ENCODE measurements at regions not wholly inside any gene's neighbourhood (a gene's known extent, or its start where the extent isn't known, plus 50 kb on each side); places are given as distances from the start of the nearest gene placed in this dataset.
"Not testable (repeated sequence)": the region's sequence is repeated elsewhere in the genome, so short reads cannot be mapped to it uniquely, and the experiment has no call there.

DNA sequence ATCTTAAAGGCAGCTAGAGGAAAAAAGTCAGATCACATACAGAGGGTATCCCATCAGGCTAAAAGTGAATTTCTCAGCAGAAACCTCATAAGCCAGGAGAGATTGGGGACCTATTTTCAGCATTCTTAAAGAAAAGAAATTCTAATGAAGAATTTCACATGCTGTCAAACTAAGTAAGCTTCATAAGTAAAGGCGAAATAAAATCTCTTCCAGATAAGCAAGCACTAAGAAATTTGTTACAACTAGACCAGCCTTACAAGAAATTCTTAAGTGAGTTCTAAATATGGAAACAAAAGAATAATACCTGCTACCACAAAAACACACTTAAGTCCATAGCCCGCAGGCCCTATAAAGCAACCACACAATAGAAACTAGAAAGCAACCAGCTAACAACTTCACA is 186.1 kb downstream of the ETAA1 start:
- H3K27ac ChIP-seq (ENCODE audit: control insufficient read depth, insufficient read depth, low read length): no peak overlapping the region
- no peaks in the 10 kb centered on the region for H3K36me3 ChIP-seq (ENCODE audit: control insufficient read depth in 2 of 2, extremely low read depth in 1 of 2, insufficient read depth in 2 of 2, low read length in 2 of 2)
- H3K79me2 ChIP-seq (ENCODE audit: control insufficient read depth, insufficient read depth, low read length): no peaks in the 10 kb centered on the region
- no peak for TF ChIP-seq EZH2 (IDR thresholded peaks at IDR 0.05; ENCODE audit: low read length)
- TF ChIP-seq, protein P1, sequence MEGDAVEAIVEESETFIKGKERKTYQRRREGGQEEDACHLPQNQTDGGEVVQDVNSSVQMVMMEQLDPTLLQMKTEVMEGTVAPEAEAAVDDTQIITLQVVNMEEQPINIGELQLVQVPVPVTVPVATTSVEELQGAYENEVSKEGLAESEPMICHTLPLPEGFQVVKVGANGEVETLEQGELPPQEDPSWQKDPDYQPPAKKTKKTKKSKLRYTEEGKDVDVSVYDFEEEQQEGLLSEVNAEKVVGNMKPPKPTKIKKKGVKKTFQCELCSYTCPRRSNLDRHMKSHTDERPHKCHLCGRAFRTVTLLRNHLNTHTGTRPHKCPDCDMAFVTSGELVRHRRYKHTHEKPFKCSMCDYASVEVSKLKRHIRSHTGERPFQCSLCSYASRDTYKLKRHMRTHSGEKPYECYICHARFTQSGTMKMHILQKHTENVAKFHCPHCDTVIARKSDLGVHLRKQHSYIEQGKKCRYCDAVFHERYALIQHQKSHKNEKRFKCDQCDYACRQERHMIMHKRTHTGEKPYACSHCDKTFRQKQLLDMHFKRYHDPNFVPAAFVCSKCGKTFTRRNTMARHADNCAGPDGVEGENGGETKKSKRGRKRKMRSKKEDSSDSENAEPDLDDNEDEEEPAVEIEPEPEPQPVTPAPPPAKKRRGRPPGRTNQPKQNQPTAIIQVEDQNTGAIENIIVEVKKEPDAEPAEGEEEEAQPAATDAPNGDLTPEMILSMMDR (optimal IDR thresholded peaks at IDR 0.05 in 1 of 3, IDR thresholded peaks at IDR 0.05 in 1 of 3, conservative IDR thresholded peaks at IDR 0.05 in 1 of 3; ENCODE audit: extremely low read depth in 1 of 3, insufficient read depth in 2 of 3, low read length in 3 of 3): no peak
- no peak overlapping the region for H3K9ac ChIP-seq (ENCODE audit: control insufficient read depth, extremely low read depth, insufficient read depth, low read length)
- no peak for FAIRE-seq
- peaks cover 3% of the 10 kb centered on the region for H3K9me3 ChIP-seq (ENCODE audit: control insufficient read depth, low read depth, low read length)
- dilution Hi-C loops (cut with MboI; ENCODE audit: extremely low pct_ligation_motif_present, low sequenced_read_pairs): no loop called here
- H3K4me1 ChIP-seq (ENCODE audit: control insufficient read depth, extremely low read depth, insufficient read depth, low read length): no peaks in the 10 kb centered on the region
- H2AFZ ChIP-seq (ENCODE audit: control insufficient read depth, low read length): no peak overlapping the region
- no peaks in the 10 kb centered on the region for H3K9me1 ChIP-seq (ENCODE audit: control insufficient read depth, extremely low read depth, insufficient read depth, low read length)
- DNase-seq (ENCODE audit: low read depth, low spot score): no peak
- no peak overlapping the region for H3K4me2 ChIP-seq (ENCODE audit: control insufficient read depth, extremely low read depth, insufficient read depth, low read depth, low read length)
- no peaks in the 10 kb centered on the region for H3K27me3 ChIP-seq (ENCODE audit: control insufficient read depth, extremely low read depth, insufficient read depth, low read length)
- no peaks in the 10 kb centered on the region for H4K20me1 ChIP-seq (ENCODE audit: control insufficient read depth, extremely low read depth, insufficient read depth, low read length)
- no peak overlapping the region for H3K4me3 ChIP-seq (ENCODE audit: control insufficient read depth in 2 of 3, extremely low read depth in 1 of 3, insufficient read depth in 2 of 3, low read depth in 1 of 3, low read length in 3 of 3)

DNA sequence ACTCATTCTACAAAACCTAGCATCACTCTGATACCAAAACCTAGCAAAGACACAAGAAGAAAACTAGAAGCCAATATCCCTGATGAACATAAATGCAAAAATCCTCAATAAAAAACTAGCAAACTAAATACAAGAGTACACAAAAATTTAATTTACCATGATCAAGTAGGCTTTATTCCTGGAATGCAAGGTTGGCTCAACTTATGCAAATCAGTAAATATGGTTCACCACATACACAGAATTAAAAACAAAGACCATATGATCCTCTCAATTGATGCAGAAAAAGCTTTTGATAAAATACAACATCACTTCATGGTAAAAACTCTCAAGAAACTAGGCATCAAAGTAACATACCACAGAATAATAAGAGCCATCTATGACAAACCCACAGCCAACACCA is 188.3 kb downstream of the ETAA1 start:
- no peaks in the 10 kb centered on the region for H4K20me1 ChIP-seq (ENCODE audit: control insufficient read depth, extremely low read depth, insufficient read depth, low read length)
- no peak overlapping the region for H3K27ac ChIP-seq (ENCODE audit: control insufficient read depth, insufficient read depth, low read length)
- dilution Hi-C loops (cut with MboI; ENCODE audit: extremely low pct_ligation_motif_present, low sequenced_read_pairs): no loop called here
- H3K4me2 ChIP-seq (ENCODE audit: control insufficient read depth, extremely low read depth, insufficient read depth, low read depth, low read length): no peak overlapping the region
- no peaks in the 10 kb centered on the region for H3K36me3 ChIP-seq (ENCODE audit: control insufficient read depth in 2 of 2, extremely low read depth in 1 of 2, insufficient read depth in 2 of 2, low read length in 2 of 2)
- no peaks in the 10 kb centered on the region for H3K9me1 ChIP-seq (ENCODE audit: control insufficient read depth, extremely low read depth, insufficient read depth, low read length)
- no peak overlapping the region for H3K4me3 ChIP-seq (ENCODE audit: control insufficient read depth in 2 of 3, extremely low read depth in 1 of 3, insufficient read depth in 2 of 3, low read depth in 1 of 3, low read length in 3 of 3)
- H3K4me1 ChIP-seq (ENCODE audit: control insufficient read depth, extremely low read depth, insufficient read depth, low read length): no peaks in the 10 kb centered on the region
- FAIRE-seq (no peak), DNase-seq (ENCODE audit: low read depth, low spot score) (no peak)
- H3K9me3 ChIP-seq (ENCODE audit: control insufficient read depth, low read depth, low read length): peaks cover 3% of the 10 kb centered on the region
- no peaks in the 10 kb centered on the region for H3K79me2 ChIP-seq (ENCODE audit: control insufficient read depth, insufficient read depth, low read length)
- no peak overlapping the region for H3K9ac ChIP-seq (ENCODE audit: control insufficient read depth, extremely low read depth, insufficient read depth, low read length)
- no peaks in the 10 kb centered on the region for H3K27me3 ChIP-seq (ENCODE audit: control insufficient read depth, extremely low read depth, insufficient read depth, low read length)
- TF ChIP-seq EZH2 (IDR thresholded peaks at IDR 0.05; ENCODE audit: low read length): no peak
- TF ChIP-seq, protein P1 (optimal IDR thresholded peaks at IDR 0.05 in 1 of 3, IDR thresholded peaks at IDR 0.05 in 1 of 3, conservative IDR thresholded peaks at IDR 0.05 in 1 of 3; ENCODE audit: extremely low read depth in 1 of 3, insufficient read depth in 2 of 3, low read length in 3 of 3): no peak
- no peak overlapping the region for H2AFZ ChIP-seq (ENCODE audit: control insufficient read depth, low read length)

DNA sequence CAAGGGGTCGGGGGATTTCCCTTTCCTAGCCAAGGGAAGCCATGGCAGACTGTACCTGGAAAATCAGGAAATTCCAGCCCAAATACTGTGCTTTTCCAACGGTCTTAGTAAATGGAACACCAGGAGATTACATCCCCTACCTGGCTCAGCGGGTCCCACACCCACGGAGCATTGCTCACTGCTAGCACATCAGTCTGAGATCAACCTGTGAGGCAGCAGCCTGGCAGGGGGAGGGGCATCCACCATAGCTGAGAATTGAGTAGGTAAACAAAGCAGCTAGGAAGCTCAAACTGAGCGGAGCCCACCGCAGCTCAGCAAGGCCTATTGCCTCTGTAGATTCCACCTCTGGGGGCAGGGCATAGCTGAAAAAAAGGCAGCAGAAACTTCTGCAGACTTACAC is 192.0 kb downstream of the ETAA1 start:
- H3K4me1 ChIP-seq (ENCODE audit: control insufficient read depth, extremely low read depth, insufficient read depth, low read length); H3K4me2 ChIP-seq (ENCODE audit: control insufficient read depth, extremely low read depth, insufficient read depth, low read depth, low read length); H3K9me3 ChIP-seq (ENCODE audit: control insufficient read depth, low read depth, low read length); H3K9ac ChIP-seq (ENCODE audit: control insufficient read depth, extremely low read depth, insufficient read depth, low read length); H3K4me3 ChIP-seq (ENCODE audit: control insufficient read depth in 2 of 3, extremely low read depth in 1 of 3, insufficient read depth in 2 of 3, low read depth in 1 of 3, low read length in 3 of 3); H3K27me3 ChIP-seq (ENCODE audit: control insufficient read depth, extremely low read depth, insufficient read depth, low read length); FAIRE-seq; H3K36me3 ChIP-seq (ENCODE audit: control insufficient read depth in 2 of 2, extremely low read depth in 1 of 2, insufficient read depth in 2 of 2, low read length in 2 of 2); H3K27ac ChIP-seq (ENCODE audit: control insufficient read depth, insufficient read depth, low read length); H3K9me1 ChIP-seq (ENCODE audit: control insufficient read depth, extremely low read depth, insufficient read depth, low read length); H3K79me2 ChIP-seq (ENCODE audit: control insufficient read depth, insufficient read depth, low read length); H2AFZ ChIP-seq (ENCODE audit: control insufficient read depth, low read length); H4K20me1 ChIP-seq (ENCODE audit: control insufficient read depth, extremely low read depth, insufficient read depth, low read length); dilution Hi-C loops (cut with MboI; ENCODE audit: extremely low pct_ligation_motif_present, low sequenced_read_pairs); DNase-seq (ENCODE audit: low read depth, low spot score): not testable (repeated sequence)

DNA sequence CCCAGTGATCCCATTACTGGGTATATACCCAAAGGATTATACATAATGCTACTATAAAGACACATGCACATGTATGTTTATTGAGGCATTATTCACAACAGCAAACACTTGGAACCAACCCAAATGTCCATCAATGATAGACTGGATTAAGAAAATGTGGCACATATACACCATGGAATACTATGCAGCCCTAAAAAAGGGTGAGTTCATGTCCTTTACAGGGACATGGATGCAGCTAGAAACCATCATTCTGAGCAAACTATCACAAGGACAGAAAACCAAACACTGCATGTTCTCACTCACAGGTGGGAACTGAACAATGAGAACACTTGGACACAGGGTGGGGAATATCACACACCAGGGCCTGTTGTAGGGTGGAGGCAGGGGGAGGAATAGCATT is 197.4 kb downstream of the ETAA1 start:
- H3K36me3 ChIP-seq (ENCODE audit: control insufficient read depth in 2 of 2, extremely low read depth in 1 of 2, insufficient read depth in 2 of 2, low read length in 2 of 2); H3K4me2 ChIP-seq (ENCODE audit: control insufficient read depth, extremely low read depth, insufficient read depth, low read depth, low read length); H3K4me1 ChIP-seq (ENCODE audit: control insufficient read depth, extremely low read depth, insufficient read depth, low read length); dilution Hi-C loops (cut with MboI; ENCODE audit: extremely low pct_ligation_motif_present, low sequenced_read_pairs); H3K9me1 ChIP-seq (ENCODE audit: control insufficient read depth, extremely low read depth, insufficient read depth, low read length); H3K4me3 ChIP-seq (ENCODE audit: control insufficient read depth in 2 of 3, extremely low read depth in 1 of 3, insufficient read depth in 2 of 3, low read depth in 1 of 3, low read length in 3 of 3); H3K9ac ChIP-seq (ENCODE audit: control insufficient read depth, extremely low read depth, insufficient read depth, low read length); H4K20me1 ChIP-seq (ENCODE audit: control insufficient read depth, extremely low read depth, insufficient read depth, low read length); H3K27me3 ChIP-seq (ENCODE audit: control insufficient read depth, extremely low read depth, insufficient read depth, low read length); H3K79me2 ChIP-seq (ENCODE audit: control insufficient read depth, insufficient read depth, low read length); H3K9me3 ChIP-seq (ENCODE audit: control insufficient read depth, low read depth, low read length); H3K27ac ChIP-seq (ENCODE audit: control insufficient read depth, insufficient read depth, low read length); H2AFZ ChIP-seq (ENCODE audit: control insufficient read depth, low read length); FAIRE-seq; DNase-seq (ENCODE audit: low read depth, low spot score): not testable (repeated sequence)
